Endodermal cell (in vitro differentiated cells): ENCODE measurements at regions not wholly inside any gene's neighbourhood (a gene's known extent, or its start where the extent isn't known, plus 50 kb on each side); places are given as distances from the start of the nearest gene placed in this dataset.

Experiments used
- DNase-seq: peaks from one replicate; pipeline ENCODE4 v3.0.0-alpha.2; 2017
- H3K27ac ChIP-seq: 2 replicates; pipeline ENCODE4 v1.5.1; 2013; ENCODE audit warnings: mild to moderate bottlenecking, low read depth, low read length, moderate library complexity
- H3K27me3 ChIP-seq: 2 replicates; pipeline ENCODE4 v1.6.1; 2013; ENCODE audit warnings: mild to moderate bottlenecking, low read length, moderate library complexity; ENCODE audit not compliant: insufficient read depth, control insufficient read depth, poor library complexity, severe bottlenecking
- H3K36me3 ChIP-seq: 2 replicates; pipeline ENCODE4 v1.7.0; 2013; ENCODE audit warnings: mild to moderate bottlenecking, low read length, moderate library complexity; ENCODE audit not compliant: control insufficient read depth, insufficient read depth
- H3K4me1 ChIP-seq: one replicate; pipeline ENCODE4 v1.7.0; 2013; ENCODE audit warnings: low read length; ENCODE audit not compliant: control insufficient read depth, insufficient read depth
- H3K4me3 ChIP-seq: 2 replicates; pipeline ENCODE4 v1.5.1; 2013; ENCODE audit warnings: mild to moderate bottlenecking, low read length, moderate library complexity
- H3K9ac ChIP-seq: 2 replicates; pipeline ENCODE4 v1.6.1; 2013; ENCODE audit warnings: mild to moderate bottlenecking, low read length, moderate library complexity; ENCODE audit not compliant: poor library complexity, severe bottlenecking; ENCODE audit errors: extremely low read depth
- H3K9me3 ChIP-seq: 2 replicates; pipeline ENCODE4 v1.6.1; 2013; ENCODE audit warnings: mild to moderate bottlenecking, low read length, moderate library complexity; ENCODE audit not compliant: control insufficient read depth
- H3K27ac Mint-ChIP-seq: 2 replicates; pipeline ENCODE4 v1.8.0; 2020; ENCODE audit warnings: mixed read lengths
- H3K27me3 Mint-ChIP-seq: 2 replicates; pipeline ENCODE4 v1.8.0; 2021; ENCODE audit warnings: mild to moderate bottlenecking, mixed read lengths; ENCODE audit not compliant: insufficient read depth
- H3K36me3 Mint-ChIP-seq: 2 replicates; pipeline ENCODE4 v1.8.0; 2020; ENCODE audit warnings: low read depth, mixed read lengths
- H3K4me1 Mint-ChIP-seq: 2 replicates; pipeline ENCODE4 v1.8.0; 2020; ENCODE audit warnings: mixed read lengths
- H3K4me3 Mint-ChIP-seq: 2 replicates; pipeline ENCODE4 v1.8.0; 2020; ENCODE audit warnings: mild to moderate bottlenecking, moderate library complexity, mixed read lengths
- H3K9me3 Mint-ChIP-seq: 2 replicates; pipeline ENCODE4 v1.8.0; 2020; ENCODE audit warnings: mild to moderate bottlenecking, mixed read lengths
- WGBS, 2 experiments: methylation state at CpG; one replicate each; pipeline versions ENCODE4 v1.1.5 to v1.1.7; 2013; ENCODE audit warnings: missing lambda C conversion rate in 2 of 2, mixed read lengths in 1 of 2; ENCODE audit not compliant: insufficient coverage in 1 of 2, insufficient read length in 1 of 2; 5-methylcytosine and 5-hydroxymethylcytosine counted together
- TF ChIP-seq, protein P1 (sequence below): fragments of 200-600 bp; sonication (generic); conservative IDR thresholded peaks from 2 replicates; pipeline ENCODE4 v1.5.0; 2021; ENCODE audit warnings: antibody characterized with exemption, mild to moderate bottlenecking

DNA sequence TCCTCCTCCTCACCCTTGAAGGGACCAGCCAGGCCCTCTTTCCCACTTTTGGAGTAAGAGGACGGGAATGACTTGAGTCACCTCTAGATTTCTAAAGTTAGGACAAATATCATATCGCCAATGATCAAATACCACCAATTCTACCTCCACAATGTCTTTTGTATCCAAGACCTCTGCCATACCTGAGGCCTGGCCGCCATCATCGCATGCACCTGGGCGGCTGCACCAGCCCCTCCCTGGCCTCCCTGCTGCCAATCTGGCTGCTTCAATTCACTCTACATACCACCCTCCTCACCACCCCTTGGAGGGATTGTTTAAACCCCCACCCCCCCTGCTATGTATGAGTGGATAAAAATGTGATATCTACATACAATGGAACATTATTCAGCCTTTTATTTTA, 75.0 kb upstream of the RALY start:
- DNase-seq: no peak
- Mint-ChIP-seq H3K4me1 (no peaks in the 10 kb centered on the region), H3K27me3 (peaks cover 2% of the 10 kb centered on the region), H3K4me3 (no peak overlapping the region), H3K9me3 (no peaks in the 10 kb centered on the region), H3K27ac (no peak overlapping the region), H3K36me3 (no peaks in the 10 kb centered on the region)
- H3K36me3 ChIP-seq: no peaks in the 10 kb centered on the region
- H3K27me3 ChIP-seq: no peaks in the 10 kb centered on the region
- no peak overlapping the region for H3K27ac ChIP-seq
- no peak overlapping the region for H3K4me3 ChIP-seq
- 92 to 93% methylated on average over 4 to 5 of the region's 5 CpGs for WGBS, 2 experiments
- TF ChIP-seq, protein P1, sequence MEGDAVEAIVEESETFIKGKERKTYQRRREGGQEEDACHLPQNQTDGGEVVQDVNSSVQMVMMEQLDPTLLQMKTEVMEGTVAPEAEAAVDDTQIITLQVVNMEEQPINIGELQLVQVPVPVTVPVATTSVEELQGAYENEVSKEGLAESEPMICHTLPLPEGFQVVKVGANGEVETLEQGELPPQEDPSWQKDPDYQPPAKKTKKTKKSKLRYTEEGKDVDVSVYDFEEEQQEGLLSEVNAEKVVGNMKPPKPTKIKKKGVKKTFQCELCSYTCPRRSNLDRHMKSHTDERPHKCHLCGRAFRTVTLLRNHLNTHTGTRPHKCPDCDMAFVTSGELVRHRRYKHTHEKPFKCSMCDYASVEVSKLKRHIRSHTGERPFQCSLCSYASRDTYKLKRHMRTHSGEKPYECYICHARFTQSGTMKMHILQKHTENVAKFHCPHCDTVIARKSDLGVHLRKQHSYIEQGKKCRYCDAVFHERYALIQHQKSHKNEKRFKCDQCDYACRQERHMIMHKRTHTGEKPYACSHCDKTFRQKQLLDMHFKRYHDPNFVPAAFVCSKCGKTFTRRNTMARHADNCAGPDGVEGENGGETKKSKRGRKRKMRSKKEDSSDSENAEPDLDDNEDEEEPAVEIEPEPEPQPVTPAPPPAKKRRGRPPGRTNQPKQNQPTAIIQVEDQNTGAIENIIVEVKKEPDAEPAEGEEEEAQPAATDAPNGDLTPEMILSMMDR: no peak
- H3K4me1 ChIP-seq: no peaks in the 10 kb centered on the region
- H3K9me3 ChIP-seq: no peaks in the 10 kb centered on the region
- H3K9ac ChIP-seq: no peak overlapping the region

- Mint-ChIP-seq H3K4me1 (no peaks in the 10 kb centered on the region), H3K9me3 (no peaks in the 10 kb centered on the region), H3K27me3 (peaks cover 2% of the 10 kb centered on the region), H3K4me3 (no peak overlapping the region), H3K36me3 (no peaks in the 10 kb centered on the region), H3K27ac (no peak overlapping the region)
- no peak for DNase-seq
- no peak overlapping the region for H3K27ac ChIP-seq
- H3K36me3 ChIP-seq: no peaks in the 10 kb centered on the region
- TF ChIP-seq, protein P1: no peak
- 92% methylated on average over 2 to 3 of the region's 5 CpGs for WGBS, 2 experiments
- no peaks in the 10 kb centered on the region for H3K9me3 ChIP-seq
- H3K4me1 ChIP-seq: no peaks in the 10 kb centered on the region
- no peak overlapping the region for H3K9ac ChIP-seq
- H3K4me3 ChIP-seq: no peak overlapping the region
- no peaks in the 10 kb centered on the region for H3K27me3 ChIP-seq
Observed at GRCh38 chr20:33919653-33920052, 74.1 kb upstream of the RALY start.

DNA sequence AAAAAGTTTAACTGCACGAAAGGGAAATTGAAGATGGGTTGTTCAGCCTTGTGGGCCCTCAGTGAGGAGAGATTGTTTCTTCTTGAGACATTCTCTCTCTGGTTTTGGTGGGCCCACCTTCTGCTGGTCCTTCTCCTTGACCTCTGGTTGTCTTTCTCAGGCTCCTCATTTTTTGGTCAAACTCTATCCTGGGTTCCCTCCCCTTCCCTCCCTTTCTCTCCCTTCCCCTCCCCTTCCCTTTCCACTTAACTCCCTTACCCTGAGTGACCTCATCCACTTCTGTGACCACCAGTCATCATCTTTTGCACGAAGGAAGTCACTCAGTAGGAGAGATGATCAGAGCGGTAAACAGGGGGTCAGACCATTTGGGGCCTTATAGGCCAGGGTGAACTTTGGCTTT, 71.5 kb upstream of the RALY start:
- Mint-ChIP-seq H3K27me3 (no peaks in the 10 kb centered on the region), H3K36me3 (no peaks in the 10 kb centered on the region), H3K4me1 (no peaks in the 10 kb centered on the region), H3K9me3 (no peaks in the 10 kb centered on the region), H3K27ac (no peak overlapping the region), H3K4me3 (no peak overlapping the region)
- 86 to 89% methylated on average over 3 of the region's 3 CpGs for WGBS, 2 experiments
- Histone ChIP-seq H3K36me3 (no peaks in the 10 kb centered on the region), H3K27ac (no peak overlapping the region), H3K9ac (no peak overlapping the region), H3K27me3 (no peaks in the 10 kb centered on the region), H3K9me3 (no peaks in the 10 kb centered on the region), H3K4me1 (no peaks in the 10 kb centered on the region), H3K4me3 (no peak overlapping the region)
- TF ChIP-seq, protein P1: no peak
- no peak for DNase-seq
